ENCODE measurements at regions not wholly inside any gene's neighbourhood (a gene's known extent, or its start where the extent isn't known, plus 50 kb on each side); places are given as distances from the start of the nearest gene placed in this dataset.
"Not testable (repeated sequence)": the region's sequence is repeated elsewhere in the genome, so short reads cannot be mapped to it uniquely, and the experiment has no call there.

DNA sequence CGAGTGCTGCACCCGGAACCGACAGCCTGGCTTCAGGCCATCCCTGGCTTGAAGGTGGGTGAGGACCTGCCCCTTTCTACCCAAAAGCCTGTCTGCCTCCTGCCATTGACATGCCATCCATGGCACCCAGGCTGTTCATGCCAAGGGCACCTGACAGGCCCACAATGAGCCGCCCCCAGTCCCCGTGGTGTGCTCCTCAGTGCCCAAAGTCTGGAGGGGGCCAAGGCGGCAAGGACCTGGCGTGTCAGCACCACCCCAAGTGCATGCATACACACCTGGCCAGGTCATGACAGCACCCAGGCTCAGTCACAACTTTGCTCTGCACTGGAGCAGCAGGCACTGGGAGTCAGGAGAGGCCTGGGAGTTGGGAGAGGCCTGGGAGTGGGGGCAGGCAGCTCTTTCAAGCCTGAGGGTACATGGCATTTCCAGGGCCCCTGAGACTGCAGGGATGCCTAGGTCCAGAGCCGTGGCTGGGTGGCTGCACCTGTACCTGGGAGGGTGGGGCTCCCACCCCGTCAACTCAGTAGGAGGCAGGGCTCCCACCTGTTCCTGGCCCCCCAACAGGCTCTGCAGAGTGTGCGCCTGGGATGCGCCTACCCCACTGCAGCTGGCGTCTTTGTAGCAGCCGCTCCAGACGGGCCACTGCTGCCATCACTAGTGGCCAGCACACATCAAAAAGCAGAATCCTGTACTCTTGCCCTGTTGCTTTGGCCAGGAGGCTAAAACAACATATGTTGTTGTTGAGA, 71.7 kb downstream of the ZNF467 start:
- no peak for FAIRE-seq
- no peak overlapping the region for H3K4me3 ChIP-seq (ENCODE audit: low read depth in 1 of 3, low read length in 3 of 3)
- WGBS, 3 donors, result 90% methylated on average over 14 of the region's 14 CpGs

DNA sequence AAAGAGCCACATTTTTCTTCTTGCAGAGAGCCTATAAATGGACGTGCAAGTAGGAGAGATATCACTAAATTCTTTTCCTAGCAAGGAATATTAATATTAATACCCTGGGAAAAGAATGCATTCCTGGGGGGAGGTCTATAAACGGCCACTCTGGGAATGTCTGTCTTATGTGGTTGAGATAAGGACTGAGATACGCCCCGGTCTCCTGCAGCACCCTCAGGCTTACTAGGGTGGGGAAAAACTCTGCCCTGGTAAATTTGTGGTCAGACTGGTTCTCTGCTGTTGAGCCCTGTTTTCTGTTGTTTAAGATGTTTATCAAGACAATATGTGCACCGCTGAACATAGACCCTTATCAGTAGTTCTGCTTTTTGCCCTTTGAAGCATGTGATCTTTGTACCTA, 75.6 kb downstream of the ZNF467 start:
- DNase-seq; H3K4me3 ChIP-seq (ENCODE audit: low read depth in 1 of 3, low read length in 3 of 3); H3K27me3 ChIP-seq (ENCODE audit: control insufficient read depth in 3 of 3, insufficient read depth in 3 of 3, low read length in 3 of 3); FAIRE-seq; H3K4me1 ChIP-seq (ENCODE audit: control insufficient read depth in 3 of 3, insufficient read depth in 2 of 3, low read depth in 1 of 3, low read length in 2 of 3); H3K27ac ChIP-seq (ENCODE audit: low read depth in 1 of 3, low read length in 2 of 3); H3K36me3 ChIP-seq (ENCODE audit: control insufficient read depth in 3 of 3, insufficient read depth in 2 of 3, low read depth in 1 of 3, low read length in 3 of 3): not testable (repeated sequence)
- peaks cover 0 to 16% of the 10 kb centered on the region in 2 donors for H3K9me3 ChIP-seq (ENCODE audit: control insufficient read depth in 2 of 2, insufficient read depth in 1 of 2, low read depth in 1 of 2, low read length in 1 of 2)
- WGBS, 3 donors, result 33 to 59% (median 35%) methylated on average over 5 of the region's 5 CpGs

More for the DNA sequence above, 71.7 kb downstream of the ZNF467 start:
- no peak for DNase-seq
- H3K27me3 ChIP-seq (ENCODE audit: control insufficient read depth in 3 of 3, insufficient read depth in 3 of 3, low read length in 3 of 3), result peaks cover 0 to 4% (median 2%) of the 10 kb centered on the region in 3 donors
- no peaks in the 10 kb centered on the region for H3K4me1 ChIP-seq (ENCODE audit: control insufficient read depth in 3 of 3, insufficient read depth in 2 of 3, low read depth in 1 of 3, low read length in 2 of 3)
- peaks cover 0 to 16% of the 10 kb centered on the region in 2 donors for H3K9me3 ChIP-seq (ENCODE audit: control insufficient read depth in 2 of 2, insufficient read depth in 1 of 2, low read depth in 1 of 2, low read length in 1 of 2)
- no peaks in the 10 kb centered on the region for H3K36me3 ChIP-seq (ENCODE audit: control insufficient read depth in 3 of 3, insufficient read depth in 2 of 3, low read depth in 1 of 3, low read length in 3 of 3)
- no peak overlapping the region for H3K27ac ChIP-seq (ENCODE audit: low read depth in 1 of 3, low read length in 2 of 3)

DNA sequence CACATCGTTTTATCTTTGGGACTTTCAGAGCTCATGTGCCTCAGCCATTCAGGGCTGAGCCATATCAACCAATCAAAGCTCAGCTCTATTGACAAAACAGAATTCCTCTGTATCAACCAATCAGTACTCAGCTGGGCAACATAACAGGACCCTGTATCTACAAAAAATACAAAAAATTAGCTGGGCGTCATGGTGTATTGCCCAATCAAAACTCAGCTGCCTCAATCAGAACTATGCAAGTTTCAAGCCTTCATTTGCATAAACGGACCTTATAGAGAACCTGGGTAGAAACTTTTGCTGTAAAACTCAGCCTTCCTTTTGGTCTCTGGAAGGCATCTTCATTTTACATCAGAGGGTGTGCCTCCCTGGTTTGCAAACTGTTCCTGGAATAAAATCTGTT, 77.1 kb downstream of the ZNF467 start:
- H3K4me3 ChIP-seq (ENCODE audit: low read depth in 1 of 3, low read length in 3 of 3), result no peak overlapping the region
- no peak for DNase-seq
- H3K4me1 ChIP-seq (ENCODE audit: control insufficient read depth in 3 of 3, insufficient read depth in 2 of 3, low read depth in 1 of 3, low read length in 2 of 3), result no peaks in the 10 kb centered on the region
- WGBS, 3 donors, result 76 to 82% (median 80%) methylated on average over 3 of the region's 3 CpGs
- peaks cover 4 to 19% (median 11%) of the 10 kb centered on the region in 3 donors for H3K27me3 ChIP-seq (ENCODE audit: control insufficient read depth in 3 of 3, insufficient read depth in 3 of 3, low read length in 3 of 3)
- H3K9me3 ChIP-seq (ENCODE audit: control insufficient read depth in 2 of 2, insufficient read depth in 1 of 2, low read depth in 1 of 2, low read length in 1 of 2), result peaks cover 0 to 8% of the 10 kb centered on the region in 2 donors
- no peak overlapping the region for H3K27ac ChIP-seq (ENCODE audit: low read depth in 1 of 3, low read length in 2 of 3)
- no peaks in the 10 kb centered on the region for H3K36me3 ChIP-seq (ENCODE audit: control insufficient read depth in 3 of 3, insufficient read depth in 2 of 3, low read depth in 1 of 3, low read length in 3 of 3)
- FAIRE-seq, result no peak

DNA sequence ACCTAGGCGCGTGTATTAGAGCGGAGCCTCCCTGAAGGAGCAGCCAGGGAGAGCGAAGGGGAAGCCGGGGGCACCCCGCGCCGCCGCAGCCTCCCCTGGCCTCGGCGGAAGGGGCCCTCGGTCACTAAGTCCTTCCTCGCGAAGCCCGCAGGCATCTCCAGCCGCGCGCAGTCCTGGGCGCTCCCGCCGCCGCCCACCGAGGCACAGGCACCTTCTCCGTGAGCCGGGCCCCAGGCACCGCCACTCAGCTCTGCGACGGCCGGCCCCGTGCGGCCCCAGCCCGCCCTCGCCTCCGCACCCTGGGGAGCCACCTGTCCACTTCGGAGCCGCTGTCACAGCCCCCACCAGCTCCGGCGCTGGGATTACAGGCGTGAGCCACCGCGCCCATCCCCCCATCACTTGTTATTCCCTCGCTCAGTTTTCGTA, 80.8 kb downstream of the ZNF467 start:
- Histone ChIP-seq H3K27ac (ENCODE audit: low read depth in 1 of 3, low read length in 2 of 3) (no peak overlapping the region), H3K27me3 (ENCODE audit: control insufficient read depth in 3 of 3, insufficient read depth in 3 of 3, low read length in 3 of 3) (peaks cover 4 to 37% (median 20%) of the 10 kb centered on the region in 3 donors), H3K4me3 (ENCODE audit: low read depth in 1 of 3, low read length in 3 of 3) (no peak overlapping the region), H3K9me3 (ENCODE audit: control insufficient read depth in 2 of 2, insufficient read depth in 1 of 2, low read depth in 1 of 2, low read length in 1 of 2) (no peaks in the 10 kb centered on the region), H3K36me3 (ENCODE audit: control insufficient read depth in 3 of 3, insufficient read depth in 2 of 3, low read depth in 1 of 3, low read length in 3 of 3) (no peaks in the 10 kb centered on the region), H3K4me1 (ENCODE audit: control insufficient read depth in 3 of 3, insufficient read depth in 2 of 3, low read depth in 1 of 3, low read length in 2 of 3) (no peaks in the 10 kb centered on the region)
- DNase-seq (no peak), FAIRE-seq (no peak)
- WGBS, 3 donors, result 11 to 32% (median 24%) methylated on average over 35 to 43 of the region's 43 CpGs

DNA sequence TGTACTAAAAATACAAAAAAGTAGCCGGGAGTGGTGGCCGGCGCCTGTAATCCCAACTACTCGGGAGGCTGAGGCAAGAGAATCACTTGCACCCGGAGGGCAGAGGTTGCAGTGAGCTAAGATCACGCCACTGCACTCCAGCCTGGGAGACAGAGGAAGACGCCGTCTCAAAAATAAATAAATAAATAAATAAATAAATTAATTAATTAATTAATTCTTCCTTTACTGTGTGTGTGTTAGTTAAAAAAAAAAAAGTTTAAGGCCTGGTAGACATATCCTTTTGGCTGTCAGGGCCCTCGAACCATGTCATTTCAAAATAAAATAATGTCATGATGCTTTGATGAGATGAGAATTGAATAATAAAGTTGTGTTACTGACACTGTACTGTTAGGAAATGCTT, 81.3 kb downstream of the ZNF467 start:
- FAIRE-seq (no peak), DNase-seq (no peak)
- H3K9me3 ChIP-seq (ENCODE audit: control insufficient read depth in 2 of 2, insufficient read depth in 1 of 2, low read depth in 1 of 2, low read length in 1 of 2), result no peaks in the 10 kb centered on the region
- 89 to 96% (median 92%) methylated on average over 9 of the region's 9 CpGs for WGBS, 3 donors
- no peaks in the 10 kb centered on the region for H3K36me3 ChIP-seq (ENCODE audit: control insufficient read depth in 3 of 3, insufficient read depth in 2 of 3, low read depth in 1 of 3, low read length in 3 of 3)
- peaks cover 4 to 37% (median 24%) of the 10 kb centered on the region in 3 donors for H3K27me3 ChIP-seq (ENCODE audit: control insufficient read depth in 3 of 3, insufficient read depth in 3 of 3, low read length in 3 of 3)
- no peak overlapping the region for H3K4me3 ChIP-seq (ENCODE audit: low read depth in 1 of 3, low read length in 3 of 3)
- H3K4me1 ChIP-seq (ENCODE audit: control insufficient read depth in 3 of 3, insufficient read depth in 2 of 3, low read depth in 1 of 3, low read length in 2 of 3), result no peaks in the 10 kb centered on the region
- H3K27ac ChIP-seq (ENCODE audit: low read depth in 1 of 3, low read length in 2 of 3), result no peak overlapping the region

DNA sequence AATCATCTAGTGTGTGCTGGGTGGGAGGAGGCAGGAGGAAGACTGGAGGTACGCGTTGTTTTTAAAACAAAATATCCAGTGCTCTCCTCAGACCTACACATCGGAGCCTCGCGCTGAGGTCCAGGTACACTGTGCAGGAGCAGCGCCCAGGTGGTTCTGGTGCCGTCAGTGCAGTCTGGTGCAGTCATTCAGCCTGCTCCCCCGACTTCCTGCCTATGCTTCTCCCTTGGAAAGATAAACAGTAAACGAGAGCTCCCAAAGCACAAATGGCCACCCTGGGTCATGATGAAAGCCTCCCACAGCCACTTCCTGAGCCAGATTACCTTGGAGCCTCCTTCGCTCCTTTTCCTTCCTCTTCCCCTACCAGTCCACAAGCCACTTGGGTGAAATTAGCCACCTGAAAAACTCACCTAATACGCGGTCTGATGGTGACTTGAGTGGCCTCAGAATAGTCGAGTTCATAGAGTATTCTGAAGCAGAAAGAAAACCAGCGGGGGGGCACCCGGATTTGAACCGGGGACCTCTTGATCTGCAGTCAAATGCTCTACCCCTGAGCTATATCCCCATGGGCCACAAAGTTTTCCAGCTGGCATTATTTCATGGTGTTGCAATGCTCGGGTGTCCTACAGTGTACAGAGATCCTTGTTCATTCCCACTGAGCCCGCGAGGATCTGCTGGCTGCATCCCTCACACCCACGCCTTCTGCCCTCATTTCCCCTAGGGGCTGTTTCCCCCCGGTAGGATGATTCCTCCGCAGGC, 82.5 kb downstream of the ZNF467 start:
- FAIRE-seq (no peak), DNase-seq (no peak)
- Histone ChIP-seq H3K27me3 (ENCODE audit: control insufficient read depth in 3 of 3, insufficient read depth in 3 of 3, low read length in 3 of 3) (peaks cover 4 to 37% (median 25%) of the 10 kb centered on the region in 3 donors), H3K36me3 (ENCODE audit: control insufficient read depth in 3 of 3, insufficient read depth in 2 of 3, low read depth in 1 of 3, low read length in 3 of 3) (no peaks in the 10 kb centered on the region), H3K9me3 (ENCODE audit: control insufficient read depth in 2 of 2, insufficient read depth in 1 of 2, low read depth in 1 of 2, low read length in 1 of 2) (no peaks in the 10 kb centered on the region), H3K4me3 (ENCODE audit: low read depth in 1 of 3, low read length in 3 of 3) (no peak overlapping the region), H3K27ac (ENCODE audit: low read depth in 1 of 3, low read length in 2 of 3) (no peak overlapping the region), H3K4me1 (ENCODE audit: control insufficient read depth in 3 of 3, insufficient read depth in 2 of 3, low read depth in 1 of 3, low read length in 2 of 3) (no peaks in the 10 kb centered on the region)
- 36 to 52% (median 49%) methylated on average over 22 of the region's 22 CpGs for WGBS, 3 donors

DNA sequence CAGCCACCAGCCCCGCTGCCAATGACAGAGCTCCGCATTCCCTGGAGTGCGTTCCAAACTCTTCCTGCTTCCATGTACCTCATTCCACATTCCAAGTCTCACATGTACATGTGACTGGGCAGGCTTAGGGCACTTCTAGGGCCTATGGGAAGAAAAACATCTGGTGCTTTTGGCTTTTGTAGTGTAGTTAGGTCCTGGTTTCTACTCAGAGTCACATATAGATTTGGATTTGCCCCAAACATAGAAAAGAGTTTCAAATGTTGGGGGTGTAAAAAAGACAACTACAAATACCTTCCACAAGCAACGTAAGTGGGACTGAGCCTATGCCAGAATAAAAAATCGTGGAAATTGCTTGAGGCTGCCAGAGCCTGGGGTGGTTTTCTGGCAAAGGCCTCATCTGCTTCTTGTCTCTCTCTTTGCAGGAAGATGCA, 84.1 kb downstream of the ZNF467 start:
- DNase-seq (no peak), FAIRE-seq (no peak)
- Histone ChIP-seq H3K27me3 (ENCODE audit: control insufficient read depth in 3 of 3, insufficient read depth in 3 of 3, low read length in 3 of 3) (peaks cover 4 to 34% (median 25%) of the 10 kb centered on the region in 3 donors), H3K9me3 (ENCODE audit: control insufficient read depth in 2 of 2, insufficient read depth in 1 of 2, low read depth in 1 of 2, low read length in 1 of 2) (no peaks in the 10 kb centered on the region), H3K4me1 (ENCODE audit: control insufficient read depth in 3 of 3, insufficient read depth in 2 of 3, low read depth in 1 of 3, low read length in 2 of 3) (no peaks in the 10 kb centered on the region), H3K36me3 (ENCODE audit: control insufficient read depth in 3 of 3, insufficient read depth in 2 of 3, low read depth in 1 of 3, low read length in 3 of 3) (no peaks in the 10 kb centered on the region), H3K4me3 (ENCODE audit: low read depth in 1 of 3, low read length in 3 of 3) (no peak overlapping the region), H3K27ac (ENCODE audit: low read depth in 1 of 3, low read length in 2 of 3) (no peak overlapping the region)
- 73 to 83% (median 81%) methylated on average over 5 of the region's 5 CpGs for WGBS, 3 donors

DNA sequence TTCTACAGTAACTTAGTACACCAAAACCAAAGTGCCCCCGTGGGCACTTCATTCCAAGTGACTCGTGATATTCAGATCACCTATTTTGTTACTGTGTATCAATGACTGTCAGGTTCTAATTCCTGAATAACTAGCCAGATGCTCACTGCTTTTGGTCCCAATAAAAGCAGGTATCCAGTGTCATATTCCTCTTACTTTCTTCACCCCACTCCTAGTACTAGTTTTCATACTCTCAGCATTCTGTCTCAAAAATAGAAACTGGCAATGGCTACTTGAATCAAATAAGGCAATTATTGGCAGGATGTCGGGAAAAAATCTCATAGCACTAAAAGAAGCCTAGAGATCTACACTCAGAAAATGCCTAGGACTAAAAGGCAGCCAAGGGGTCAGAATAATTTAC, 84.6 kb downstream of the ZNF467 start:
- no peak for DNase-seq
- Histone ChIP-seq H3K27ac (ENCODE audit: low read depth in 1 of 3, low read length in 2 of 3) (no peak overlapping the region), H3K27me3 (ENCODE audit: control insufficient read depth in 3 of 3, insufficient read depth in 3 of 3, low read length in 3 of 3) (peaks cover 4 to 34% (median 25%) of the 10 kb centered on the region in 3 donors), H3K36me3 (ENCODE audit: control insufficient read depth in 3 of 3, insufficient read depth in 2 of 3, low read depth in 1 of 3, low read length in 3 of 3) (no peaks in the 10 kb centered on the region), H3K9me3 (ENCODE audit: control insufficient read depth in 2 of 2, insufficient read depth in 1 of 2, low read depth in 1 of 2, low read length in 1 of 2) (no peaks in the 10 kb centered on the region), H3K4me1 (ENCODE audit: control insufficient read depth in 3 of 3, insufficient read depth in 2 of 3, low read depth in 1 of 3, low read length in 2 of 3) (no peaks in the 10 kb centered on the region), H3K4me3 (ENCODE audit: low read depth in 1 of 3, low read length in 3 of 3) (no peak overlapping the region)
- FAIRE-seq, result no peak
- WGBS, 3 donors, result 83 to 88% (median 86%) methylated on average over 3 of the region's 3 CpGs
